ENCODE measurements at regions not wholly inside any gene's neighbourhood (a gene's known extent, or its start where the extent isn't known, plus 50 kb on each side); places are given as distances from the start of the nearest gene placed in this dataset.

- TF ChIP-seq CTCF (IDR thresholded peaks at IDR 0.05; ENCODE audit: insufficient read depth, low read length, poor library complexity, severe bottlenecking) (no peak), EZH2phosphoT487 (conservative IDR thresholded peaks at IDR 0.05; ENCODE audit: low read length) (no peak)
Observed at GRCh38 chr1:218829097-218829496, 344.6 kb upstream of the LYPLAL1 start.
